CD4-positive, alpha-beta T cell (primary cell): ENCODE measurements at regions not wholly inside any gene's neighbourhood (a gene's known extent, or its start where the extent isn't known, plus 50 kb on each side); places are given as distances from the start of the nearest gene placed in this dataset.

ENCODE experiments used
- ATAC-seq: fragments of 200-7000 bp; cut with Tn5 transposase; one replicate; pipeline ENCODE4 v1.10.0; 2022; ENCODE audit warnings: mild to moderate bottlenecking; ENCODE audit not compliant: poor library complexity
- CTCF ChIA-PET: fragments of 350-600 bp; sonication (Branson Sonifier 250); formaldehyde crosslinking; loops from one replicate; lab custom pipeline; 2021; ENCODE audit warnings: antibody characterized with exemption, inconsistent platforms; lab: Charles Lee
- POLR2A ChIA-PET: fragments of 350-600 bp; sonication (Branson Sonifier 250); formaldehyde crosslinking; loops from one replicate; lab custom pipeline; 2021; ENCODE audit warnings: antibody characterized with exemption, inconsistent platforms; lab: Charles Lee
- DNase-seq, 14 experiments: peaks; one replicate each; pipeline ENCODE4 v3.0.0-alpha.2; 2013 to 2020; ENCODE audit warnings: mixed read lengths in 2 of 14
- H3K27ac ChIP-seq, 2 donors: one replicate each; pipeline versions ENCODE4 v1.5.1 to v1.7.0; 2013; ENCODE audit warnings: low read length in 2 of 2, low read depth in 1 of 2, mild to moderate bottlenecking in 1 of 2
- H3K27me3 ChIP-seq, 2 experiments: 1 replicate in 1 of 2; 2 replicates in 1 of 2; pipeline versions ENCODE4 v1.6.1 to v1.7.0; 2013; ENCODE audit warnings: low read length in 2 of 2, control low read depth in 1 of 2, mild to moderate bottlenecking in 1 of 2, moderate library complexity in 1 of 2; ENCODE audit not compliant: insufficient read depth in 2 of 2, control insufficient read depth in 1 of 2
- H3K36me3 ChIP-seq: one replicate; pipeline ENCODE4 v1.6.1; 2013; ENCODE audit warnings: low read length, control low read depth; ENCODE audit not compliant: insufficient read depth
- H3K4me1 ChIP-seq: one replicate; pipeline ENCODE4 v1.6.1; 2013; ENCODE audit warnings: low read length, control low read depth; ENCODE audit not compliant: insufficient read depth
- H3K4me3 ChIP-seq: one replicate; pipeline ENCODE4 v1.5.1; 2013; ENCODE audit warnings: mild to moderate bottlenecking, low read length, moderate library complexity
- H3K9me3 ChIP-seq, 2 experiments: 1 replicate in 1 of 2; 2 replicates in 1 of 2; pipeline versions ENCODE4 v1.6.1 to v1.7.0; 2013; ENCODE audit warnings: low read length in 2 of 2, mild to moderate bottlenecking in 2 of 2, control low read depth in 1 of 2, moderate library complexity in 1 of 2; ENCODE audit not compliant: control insufficient read depth in 1 of 2, insufficient read depth in 1 of 2
- H3K27ac Mint-ChIP-seq: one replicate; pipeline ENCODE4 v1.8.0; 2020; ENCODE audit warnings: mixed read lengths
- H3K27me3 Mint-ChIP-seq: one replicate; pipeline ENCODE4 v1.8.0; 2021; ENCODE audit warnings: mixed read lengths
- H3K36me3 Mint-ChIP-seq: one replicate; pipeline ENCODE4 v1.8.0; 2021; ENCODE audit warnings: low read depth, mixed read lengths
- H3K4me1 Mint-ChIP-seq: one replicate; pipeline ENCODE4 v1.8.0; 2021; ENCODE audit warnings: low read depth, mixed read lengths
- H3K4me3 Mint-ChIP-seq: one replicate; pipeline ENCODE4 v1.8.0; 2020; ENCODE audit warnings: mild to moderate bottlenecking, mixed read lengths
- H3K9me3 Mint-ChIP-seq: one replicate; pipeline ENCODE4 v1.8.0; 2020; ENCODE audit warnings: mixed read lengths
- intact Hi-C, 2 experiments: fragments of 100-400 bp; cut with DNase I in 1 of 2; cut with micrococcal nuclease in 1 of 2; formaldehyde crosslinking; loops; one replicate each; pipeline versions ENCODE4 v1.15.1 to v1.9.0; 2023 to 2025; cut with DNase I, micrococcal nuclease
- TF ChIP-seq, protein P1 (sequence below): fragments of 200-600 bp; IDR thresholded peaks from one replicate; pipeline ENCODE4 v1.8.0; 2022; ENCODE audit warnings: antibody characterized with exemption, mild to moderate bottlenecking

DNA sequence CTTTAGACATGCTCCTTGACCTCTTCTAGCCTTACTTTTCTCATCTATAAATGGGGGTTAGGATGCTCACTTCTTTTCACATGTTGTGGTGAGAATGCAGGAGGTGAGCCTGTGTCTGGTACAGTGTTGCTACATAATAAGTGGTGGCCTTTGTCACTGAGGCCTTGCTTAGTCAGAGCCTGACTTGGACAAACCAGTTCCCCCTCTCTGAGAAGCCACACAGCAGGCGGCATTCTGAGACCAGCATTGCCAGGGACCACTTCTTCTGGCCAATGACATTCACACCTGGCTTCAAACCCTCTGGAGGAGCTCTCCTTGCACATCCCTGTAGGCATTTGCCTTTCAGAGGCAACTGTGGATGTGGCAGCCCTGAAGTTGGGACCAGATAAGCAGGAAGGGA lies 95.7 kb downstream of the MINAR1 start:
- ChIA-PET POLR2A (no interaction called here), CTCF (no interaction called here)
- H3K9me3 Mint-ChIP-seq: no peaks in the 10 kb centered on the region
- Histone ChIP-seq H3K36me3 (no peaks in the 10 kb centered on the region), H3K4me3 (no peak overlapping the region), H3K4me1 (no peaks in the 10 kb centered on the region), H3K27ac (no peak overlapping the region), H3K27me3 (no peaks in the 10 kb centered on the region), H3K9me3 (no peaks in the 10 kb centered on the region)
- no peak overlapping the region for H3K4me3 Mint-ChIP-seq
- ATAC-seq (no peak), DNase-seq (no peak)
- no peaks in the 10 kb centered on the region for H3K36me3 Mint-ChIP-seq
- H3K27ac Mint-ChIP-seq: no peak overlapping the region
- TF ChIP-seq, protein P1, sequence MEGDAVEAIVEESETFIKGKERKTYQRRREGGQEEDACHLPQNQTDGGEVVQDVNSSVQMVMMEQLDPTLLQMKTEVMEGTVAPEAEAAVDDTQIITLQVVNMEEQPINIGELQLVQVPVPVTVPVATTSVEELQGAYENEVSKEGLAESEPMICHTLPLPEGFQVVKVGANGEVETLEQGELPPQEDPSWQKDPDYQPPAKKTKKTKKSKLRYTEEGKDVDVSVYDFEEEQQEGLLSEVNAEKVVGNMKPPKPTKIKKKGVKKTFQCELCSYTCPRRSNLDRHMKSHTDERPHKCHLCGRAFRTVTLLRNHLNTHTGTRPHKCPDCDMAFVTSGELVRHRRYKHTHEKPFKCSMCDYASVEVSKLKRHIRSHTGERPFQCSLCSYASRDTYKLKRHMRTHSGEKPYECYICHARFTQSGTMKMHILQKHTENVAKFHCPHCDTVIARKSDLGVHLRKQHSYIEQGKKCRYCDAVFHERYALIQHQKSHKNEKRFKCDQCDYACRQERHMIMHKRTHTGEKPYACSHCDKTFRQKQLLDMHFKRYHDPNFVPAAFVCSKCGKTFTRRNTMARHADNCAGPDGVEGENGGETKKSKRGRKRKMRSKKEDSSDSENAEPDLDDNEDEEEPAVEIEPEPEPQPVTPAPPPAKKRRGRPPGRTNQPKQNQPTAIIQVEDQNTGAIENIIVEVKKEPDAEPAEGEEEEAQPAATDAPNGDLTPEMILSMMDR: no peak
- intact Hi-C loops: no loop called here
- peaks cover 39% of the 10 kb centered on the region for H3K27me3 Mint-ChIP-seq
- H3K4me1 Mint-ChIP-seq: no peaks in the 10 kb centered on the region

DNA sequence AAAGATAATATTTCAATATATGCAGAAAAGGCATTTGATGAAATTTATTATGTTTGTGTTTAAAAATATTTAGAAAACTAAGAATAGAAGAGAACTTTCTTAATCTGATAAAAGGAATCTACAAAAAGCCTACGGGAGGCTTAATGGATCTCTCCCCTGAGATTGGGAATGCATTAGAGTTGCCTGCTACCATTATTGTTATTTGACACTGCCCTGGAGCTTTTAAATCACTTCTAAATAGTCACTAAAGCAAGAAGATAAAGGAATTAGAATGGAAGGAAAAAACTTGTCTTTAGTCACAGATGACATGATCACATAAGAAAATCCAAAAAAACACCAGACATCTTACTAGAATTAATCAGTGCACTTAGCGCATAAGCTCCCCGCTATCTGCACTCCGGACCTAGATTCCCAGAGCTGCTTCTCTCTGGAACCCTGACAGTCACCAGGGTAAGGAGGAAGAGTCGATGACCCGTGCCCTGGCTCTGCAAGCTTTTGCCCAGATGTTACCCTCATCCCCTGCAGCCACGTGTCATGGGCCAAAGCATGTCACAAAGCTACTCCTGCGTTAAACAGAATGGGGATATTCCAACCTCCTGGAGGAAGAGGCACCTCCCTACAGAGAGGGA lies 97.1 kb downstream of the MINAR1 start:
- Mint-ChIP-seq H3K27me3 (peaks cover 38% of the 10 kb centered on the region), H3K9me3 (no peaks in the 10 kb centered on the region), H3K4me1 (no peaks in the 10 kb centered on the region), H3K4me3 (no peak overlapping the region), H3K36me3 (no peaks in the 10 kb centered on the region), H3K27ac (no peak overlapping the region)
- TF ChIP-seq, protein P1: no peak
- no peaks in the 10 kb centered on the region for H3K36me3 ChIP-seq
- ATAC-seq: no peak
- DNase-seq: no peak
- CTCF ChIA-PET: no interaction called here
- no peaks in the 10 kb centered on the region for H3K27me3 ChIP-seq
- no peaks in the 10 kb centered on the region for H3K4me1 ChIP-seq
- H3K4me3 ChIP-seq: no peak overlapping the region
- no peak overlapping the region for H3K27ac ChIP-seq
- POLR2A ChIA-PET: no interaction called here
- no peaks in the 10 kb centered on the region for H3K9me3 ChIP-seq
- intact Hi-C loops: no loop called here

DNA sequence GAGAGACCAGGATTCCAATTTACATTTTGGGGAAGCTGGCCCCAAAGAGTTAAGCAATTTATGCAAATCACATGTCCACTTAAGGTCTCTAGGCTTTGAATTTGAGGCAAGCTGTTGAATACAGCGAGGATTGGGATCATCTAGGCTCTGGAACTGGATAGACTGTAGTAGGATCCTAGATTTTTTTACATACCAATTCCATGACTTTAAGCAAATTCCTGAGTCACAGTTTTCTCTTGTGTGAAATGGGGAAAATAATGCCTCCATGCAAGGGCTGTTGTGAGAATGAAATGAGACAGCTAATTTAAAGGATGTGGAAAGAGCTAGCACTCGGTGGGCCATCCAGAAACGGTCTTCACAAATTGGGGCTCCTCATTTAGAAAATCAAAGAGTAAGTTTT lies 103.4 kb downstream of the MINAR1 start:
- Mint-ChIP-seq H3K36me3 (no peaks in the 10 kb centered on the region), H3K4me3 (no peak overlapping the region), H3K9me3 (no peaks in the 10 kb centered on the region), H3K27ac (no peak overlapping the region), H3K4me1 (no peaks in the 10 kb centered on the region), H3K27me3 (peaks cover 32% of the 10 kb centered on the region)
- no peak overlapping the region for H3K27ac ChIP-seq
- ATAC-seq: no peak
- intact Hi-C loops: no loop called here
- CTCF ChIA-PET: no interaction called here
- no peak overlapping the region for H3K4me3 ChIP-seq
- H3K9me3 ChIP-seq: no peaks in the 10 kb centered on the region
- no peaks in the 10 kb centered on the region for H3K36me3 ChIP-seq
- POLR2A ChIA-PET: no interaction called here
- no peaks in the 10 kb centered on the region for H3K4me1 ChIP-seq
- H3K27me3 ChIP-seq: no peaks in the 10 kb centered on the region
- TF ChIP-seq, protein P1: no peak
- DNase-seq: no peak
